K562 (cell line): ENCODE measurements at regions not wholly inside any gene's neighbourhood (a gene's known extent, or its start where the extent isn't known, plus 50 kb on each side); places are given as distances from the start of the nearest gene placed in this dataset.

Source experiments
- ATAC-seq: fragments of 200-7000 bp; cut with Tn5 transposase; 3 replicates; pipeline ENCODE4 v1.9.1; 2020; ENCODE audit warnings: moderate library complexity
- BruUV-seq: library from RNA; stranded (reverse); fragments of 400-500 nt; replicated peaks from 2 replicates; lab custom pipeline; 2021; lab: Mats Ljungman, UMichigan
- CTCF ChIA-PET: fragments of 300-600 bp; formaldehyde crosslinking; extraction: SDS; loops from one replicate; lab custom pipeline; 2021; ENCODE audit warnings: low intra/inter-chr PET ratio; lab: Yijun Ruan, JAX
- POLR2A ChIA-PET: fragments of 300-600, 350-650 bp; sonication (Branson Sonifier 250); formaldehyde crosslinking; extraction: SDS; loops from one replicate; lab custom pipeline; 2021; ENCODE audit warnings: antibody characterized with exemption, inconsistent platforms; lab: Yijun Ruan, JAX
- DNase-seq, 4 experiments: peaks; one replicate each; pipeline versions ENCODE4 v3.0.0 to v3.0.0-alpha.2; 2011 to 2018; ENCODE audit warnings: low spot score in 3 of 4, mixed read lengths in 3 of 4; ENCODE audit errors: extremely low read depth in 1 of 4
- FAIRE-seq: peaks from 2 replicates; lab custom pipeline; 2011; peaks lifted over from hg19 to GRCh38; lab: Jason Lieb, UNC
- H2AFZ ChIP-seq: 2 replicates; pipeline ENCODE4 v1.6.0; 2011; ENCODE audit warnings: low read depth, low read length, control low read depth, inconsistent platforms
- H3K27ac ChIP-seq: fragments of 200-600 bp; 3 replicates; pipeline ENCODE4 v1.8.0; 2011; ENCODE audit warnings: low read depth, mild to moderate bottlenecking, control low read depth, inconsistent platforms, low read length, moderate library complexity, mixed read lengths; ENCODE audit errors: extremely low read depth
- H3K27me3 ChIP-seq, 2 experiments: fragments of 300-600 bp in 1 of 2; 2 replicates in 1 of 2; 3 replicates in 1 of 2; pipeline versions ENCODE4 v1.6.0 to v1.8.0; 2011; ENCODE audit warnings: inconsistent platforms in 2 of 2, low read length in 2 of 2, mild to moderate bottlenecking in 1 of 2, mixed read lengths in 1 of 2, moderate library complexity in 1 of 2; ENCODE audit not compliant: control insufficient read depth in 2 of 2, insufficient read depth in 2 of 2
- H3K36me3 ChIP-seq: fragments of 300-600 bp; 3 replicates; pipeline ENCODE4 v1.8.0; 2011; ENCODE audit warnings: mild to moderate bottlenecking, low read length, inconsistent platforms; ENCODE audit not compliant: control insufficient read depth, insufficient read depth
- H3K4me1 ChIP-seq, 2 experiments: fragments of 200-600 bp in 1 of 2; replicated peaks in 1 of 2; 2 replicates in 1 of 2; 3 replicates in 1 of 2; pipeline versions ENCODE4 v1.5.1 to v1.8.0; 2011; ENCODE audit warnings: inconsistent platforms in 2 of 2, low read length in 2 of 2, mild to moderate bottlenecking in 1 of 2, mixed read lengths in 1 of 2, moderate library complexity in 1 of 2; ENCODE audit not compliant: control insufficient read depth in 2 of 2, insufficient read depth in 2 of 2
- H3K4me2 ChIP-seq: 2 replicates; pipeline ENCODE4 v1.6.1; 2011; ENCODE audit warnings: low read length, control low read depth, inconsistent platforms, mixed read lengths; ENCODE audit not compliant: insufficient read depth
- H3K4me3 ChIP-seq: fragments of 200-600 bp; sonication (generic), shearing (Covaris generic); 2 replicates; pipeline ENCODE4 v1.5.1; 2016; ENCODE audit warnings: control low read depth, inconsistent platforms
- H3K79me2 ChIP-seq: fragments of 200-600 bp; 3 replicates; pipeline ENCODE4 v1.8.0; 2011; ENCODE audit warnings: low read length, inconsistent platforms; ENCODE audit not compliant: control insufficient read depth, insufficient read depth
- H3K9ac ChIP-seq, 2 experiments: 2 replicates each; pipeline versions ENCODE4 v1.6.0 to v1.6.1; 2011; ENCODE audit warnings: low read depth in 2 of 2, low read length in 2 of 2, control low read depth in 1 of 2, inconsistent platforms in 1 of 2, mild to moderate bottlenecking in 1 of 2, mixed read lengths in 1 of 2; ENCODE audit not compliant: insufficient read depth in 1 of 2
- H3K9me1 ChIP-seq: one replicate; pipeline ENCODE4 v1.6.0; 2011; ENCODE audit warnings: inconsistent platforms, mild to moderate bottlenecking, low read length, moderate library complexity; ENCODE audit not compliant: control insufficient read depth, insufficient read depth
- H3K9me3 ChIP-seq: replicated peaks from 2 replicates; pipeline ENCODE4 v1.5.1; 2011; ENCODE audit warnings: low read depth, low read length, inconsistent platforms; ENCODE audit not compliant: control insufficient read depth, insufficient read depth
- H4K20me1 ChIP-seq: replicated peaks from 2 replicates; pipeline ENCODE4 v1.6.1; 2011; ENCODE audit warnings: low read length, inconsistent platforms, mixed read lengths; ENCODE audit not compliant: control insufficient read depth, insufficient read depth
- ATF1 ChIP-seq, 2 experiments: fragments of 450-650 bp in 1 of 2; IDR thresholded peaks; 2 replicates each; pipeline ENCODE4 v1.6.1; 2016; ENCODE audit warnings: missing compliant biosample characterization in 1 of 2, missing genetic modification characterization in 1 of 2
- BCL6 ChIP-seq: fragments of 250-450 bp; sonication (Bioruptor Pico); IDR thresholded peaks from 2 replicates; pipeline ENCODE4 v1.4.0; 2020
- BRF1 ChIP-seq: IDR thresholded peaks from 3 replicates; pipeline ENCODE4 v1.6.1; 2011; ENCODE audit warnings: borderline replicate concordance, mild to moderate bottlenecking; ENCODE audit not compliant: insufficient read length; ENCODE audit errors: extremely low read depth
- FOXA1 ChIP-seq: fragments of 450-650 bp; IDR thresholded peaks from 2 replicates; pipeline ENCODE4 v1.6.1; 2016; ENCODE audit warnings: mild to moderate bottlenecking, borderline replicate concordance
- HNRNPK ChIP-seq: fragments of 200-400 bp; formaldehyde crosslinking; IDR thresholded peaks from one replicate; pipeline ENCODE4 v1.6.1; 2018; ENCODE audit warnings: mild to moderate bottlenecking, low read depth, low read length; ENCODE audit not compliant: poor library complexity, severe bottlenecking
- KDM2B ChIP-seq: fragments of 250-450 bp; sonication (Bioruptor Pico); IDR thresholded peaks from 2 replicates; pipeline ENCODE4 v1.8.0; 2021; ENCODE audit warnings: mild to moderate bottlenecking, moderate library complexity
- MEF2D ChIP-seq: conservative IDR thresholded peaks from 2 replicates; pipeline ENCODE4 v1.6.1; 2016; ENCODE audit warnings: low read depth, missing genetic modification characterization, missing compliant biosample characterization
- MIER1 ChIP-seq: fragments of 450-650 bp; IDR thresholded peaks from 2 replicates; pipeline ENCODE4 v1.6.1; 2016; ENCODE audit warnings: antibody characterized with exemption, mild to moderate bottlenecking, low read depth
- PHTF2 ChIP-seq: fragments of 250-450 bp; sonication (Bioruptor Pico); IDR thresholded peaks from 2 replicates; pipeline ENCODE4 v1.5.0; 2021; ENCODE audit warnings: mild to moderate bottlenecking
- TCF7L2 ChIP-seq: fragments of 150-350 bp; IDR thresholded peaks from 2 replicates; pipeline ENCODE4 v1.6.1; 2016; ENCODE audit warnings: low read depth, mild to moderate bottlenecking, low read length, moderate library complexity
- TRIM24 ChIP-seq, 2 experiments: fragments of 450-650 bp; IDR thresholded peaks; 2 replicates each; pipeline ENCODE4 v1.6.1; 2016
- ZC3H11A ChIP-seq: IDR thresholded peaks from 2 replicates; pipeline ENCODE4 v1.6.1; 2012; ENCODE audit warnings: low read depth, low read length, improper control_type of control experiment
- ZNF224 ChIP-seq: sonication (generic); formaldehyde crosslinking; IDR thresholded peaks from 2 replicates; pipeline ENCODE4 v1.8.0; 2022; ENCODE audit warnings: mild to moderate bottlenecking, missing genetic modification reagents
- ZNF766 ChIP-seq: fragments of 200-800 bp; sonication (Bioruptor generic); conservative IDR thresholded peaks from 2 replicates; pipeline ENCODE4 v1.6.1; 2016; ENCODE audit warnings: missing genetic modification characterization, missing compliant biosample characterization
- WGBS: fragments of 100-300 bp; shearing (Covaris generic); methylation state at CpG from one replicate; pipeline ENCODE4 v1.1.6; 2016; ENCODE audit warnings: low coverage, mixed read lengths; ENCODE audit not compliant: insufficient coverage; ENCODE audit errors: missing lambda C conversion rate; 5-methylcytosine and 5-hydroxymethylcytosine counted together
- in situ Hi-C: fragments of 300-500 bp; cut with MboI; formaldehyde crosslinking; loops from 4 replicates; pipeline ENCODE4 v1.15.0; 2018; ENCODE audit warnings: inconsistent platforms, mixed read lengths
- intact Hi-C: fragments of 100-400 bp; cut with micrococcal nuclease; formaldehyde crosslinking; loops from 2 replicates; pipeline ENCODE4 v1.14.2; 2022
- TF ChIP-seq, protein P1 (sequence below): fragments of 250-450 bp; sonication (Bioruptor Pico); IDR thresholded peaks from 2 replicates; pipeline ENCODE4 v1.4.0; 2020

DNA sequence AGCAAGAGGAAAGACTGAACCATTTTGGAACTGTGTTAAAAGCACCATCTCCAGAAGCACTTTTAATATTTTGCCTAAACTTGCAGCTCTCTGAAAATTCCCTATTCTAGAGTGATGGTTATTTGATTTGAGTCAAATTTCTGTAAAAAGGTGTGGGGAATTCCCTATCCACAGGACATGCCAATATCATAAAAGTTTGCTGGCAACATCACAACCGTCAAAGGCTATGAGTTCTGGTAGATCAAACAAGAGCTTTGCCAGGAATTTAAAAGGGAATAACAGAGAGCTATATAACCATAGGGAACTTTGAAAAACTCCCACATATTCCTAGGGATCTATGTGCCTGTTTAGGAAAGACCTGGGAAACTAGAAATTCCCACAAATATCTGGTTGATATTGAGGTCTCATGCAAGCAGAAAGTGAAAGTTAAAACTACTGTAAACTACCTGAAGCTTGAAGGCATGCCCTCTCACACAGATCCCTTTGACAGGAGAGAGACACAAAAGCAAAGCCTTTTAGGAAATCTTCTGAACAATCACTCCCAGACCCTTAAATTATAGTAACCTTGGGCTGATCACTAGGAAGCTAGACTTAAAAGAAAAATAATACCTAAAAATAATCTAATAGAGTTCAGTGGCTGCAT is 549.9 kb downstream of the ANXA1 start:
- no peaks in the 10 kb centered on the region for H3K79me2 ChIP-seq
- FAIRE-seq: no peak
- no peak overlapping the region for H3K4me3 ChIP-seq
- H2AFZ ChIP-seq: no peak overlapping the region
- POLR2A ChIA-PET: no interaction called here
- no peaks in the 10 kb centered on the region for H3K4me1 ChIP-seq
- H3K4me2 ChIP-seq: no peak overlapping the region
- 13% methylated on average over 1 of the region's 1 CpG for WGBS
- H3K9me3 ChIP-seq: no peaks in the 10 kb centered on the region
- no peaks in the 10 kb centered on the region for H3K9me1 ChIP-seq
- CTCF ChIA-PET: no interaction called here
- BruUV-seq: no TSS peak
- no peak overlapping the region for H3K9ac ChIP-seq
- no peak for ATAC-seq
- no peaks in the 10 kb centered on the region for H3K27me3 ChIP-seq
- no peak for DNase-seq
- in situ Hi-C loops: no loop called here
- no peaks in the 10 kb centered on the region for H4K20me1 ChIP-seq
- TF ChIP-seq MIER1 (no peak), ZC3H11A (no peak), ZNF766 (CRISPR knock-in tag) (no peak), BRF1 (no peak), TRIM24 (IDR thresholded peaks at IDR 0.05) (no peak), ZNF224 (CRISPR knock-in tag) (no peak), HNRNPK (no peak), TCF7L2 (no peak), PHTF2 (CRISPR knock-in tag) (no peak), BCL6 (no peak), KDM2B (CRISPR knock-in tag) (no peak), ATF1 (CRISPR knock-in tag; IDR thresholded peaks at IDR 0.05) (no peak), ATF1 (tag; IDR thresholded peaks at IDR 0.05) (no peak), MEF2D (no peak), FOXA1 (no peak)
- TF ChIP-seq, protein P1, sequence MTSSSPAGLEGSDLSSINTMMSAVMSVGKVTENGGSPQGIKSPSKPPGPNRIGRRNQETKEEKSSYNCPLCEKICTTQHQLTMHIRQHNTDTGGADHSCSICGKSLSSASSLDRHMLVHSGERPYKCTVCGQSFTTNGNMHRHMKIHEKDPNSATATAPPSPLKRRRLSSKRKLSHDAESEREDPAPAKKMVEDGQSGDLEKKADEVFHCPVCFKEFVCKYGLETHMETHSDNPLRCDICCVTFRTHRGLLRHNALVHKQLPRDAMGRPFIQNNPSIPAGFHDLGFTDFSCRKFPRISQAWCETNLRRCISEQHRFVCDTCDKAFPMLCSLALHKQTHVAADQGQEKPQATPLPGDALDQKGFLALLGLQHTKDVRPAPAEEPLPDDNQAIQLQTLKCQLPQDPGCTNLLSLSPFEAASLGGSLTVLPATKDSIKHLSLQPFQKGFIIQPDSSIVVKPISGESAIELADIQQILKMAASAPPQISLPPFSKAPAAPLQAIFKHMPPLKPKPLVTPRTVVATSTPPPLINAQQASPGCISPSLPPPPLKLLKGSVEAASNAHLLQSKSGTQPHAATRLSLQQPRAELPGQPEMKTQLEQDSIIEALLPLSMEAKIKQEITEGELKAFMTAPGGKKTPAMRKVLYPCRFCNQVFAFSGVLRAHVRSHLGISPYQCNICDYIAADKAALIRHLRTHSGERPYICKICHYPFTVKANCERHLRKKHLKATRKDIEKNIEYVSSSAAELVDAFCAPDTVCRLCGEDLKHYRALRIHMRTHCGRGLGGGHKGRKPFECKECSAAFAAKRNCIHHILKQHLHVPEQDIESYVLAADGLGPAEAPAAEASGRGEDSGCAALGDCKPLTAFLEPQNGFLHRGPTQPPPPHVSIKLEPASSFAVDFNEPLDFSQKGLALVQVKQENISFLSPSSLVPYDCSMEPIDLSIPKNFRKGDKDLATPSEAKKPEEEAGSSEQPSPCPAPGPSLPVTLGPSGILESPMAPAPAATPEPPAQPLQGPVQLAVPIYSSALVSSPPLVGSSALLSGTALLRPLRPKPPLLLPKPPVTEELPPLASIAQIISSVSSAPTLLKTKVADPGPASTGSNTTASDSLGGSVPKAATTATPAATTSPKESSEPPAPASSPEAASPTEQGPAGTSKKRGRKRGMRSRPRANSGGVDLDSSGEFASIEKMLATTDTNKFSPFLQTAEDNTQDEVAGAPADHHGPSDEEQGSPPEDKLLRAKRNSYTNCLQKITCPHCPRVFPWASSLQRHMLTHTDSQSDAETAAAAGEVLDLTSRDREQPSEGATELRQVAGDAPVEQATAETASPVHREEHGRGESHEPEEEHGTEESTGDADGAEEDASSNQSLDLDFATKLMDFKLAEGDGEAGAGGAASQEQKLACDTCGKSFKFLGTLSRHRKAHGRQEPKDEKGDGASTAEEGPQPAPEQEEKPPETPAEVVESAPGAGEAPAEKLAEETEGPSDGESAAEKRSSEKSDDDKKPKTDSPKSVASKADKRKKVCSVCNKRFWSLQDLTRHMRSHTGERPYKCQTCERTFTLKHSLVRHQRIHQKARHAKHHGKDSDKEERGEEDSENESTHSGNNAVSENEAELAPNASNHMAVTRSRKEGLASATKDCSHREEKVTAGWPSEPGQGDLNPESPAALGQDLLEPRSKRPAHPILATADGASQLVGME (CRISPR knock-in tag): no peak
- H3K36me3 ChIP-seq: no peaks in the 10 kb centered on the region
- no peak overlapping the region for H3K27ac ChIP-seq
- intact Hi-C loops: no loop called here
